ENCODE measurements at regions not wholly inside any gene's neighbourhood (a gene's known extent, or its start where the extent isn't known, plus 50 kb on each side); places are given as distances from the start of the nearest gene placed in this dataset.

DNA sequence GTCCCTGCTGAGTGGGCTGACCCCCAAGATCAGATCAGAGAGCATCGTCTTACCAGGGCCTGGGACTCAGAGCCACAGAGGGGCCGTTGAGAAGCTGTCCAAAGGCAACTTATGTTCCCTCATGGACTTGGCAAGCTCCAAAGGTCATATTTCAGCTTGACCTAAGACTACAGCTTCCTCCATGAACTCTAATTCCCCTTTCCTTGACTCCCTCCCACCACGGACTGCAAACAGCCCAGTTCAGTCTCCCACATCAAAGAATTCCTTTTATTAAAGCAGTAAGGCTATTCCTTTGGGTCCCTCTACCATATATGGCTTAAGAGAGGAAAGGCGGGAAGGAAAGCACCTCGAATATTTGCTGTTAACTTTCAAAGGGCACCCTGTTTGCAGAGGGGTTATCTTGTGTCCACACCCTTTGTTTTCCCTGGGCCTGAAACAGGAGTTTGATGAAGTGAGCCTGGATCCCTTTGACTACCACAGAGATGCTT is 146.1 kb upstream of the THBS1 start (continued):
- peak; percentile 24; the same call in 1 of the 2 replicates for TF ChIP-seq ZNF687 (CRISPR knock-in tag; IDR thresholded peaks at IDR 0.05)
- no peak for TF ChIP-seq ZNF577 (CRISPR knock-in tag; IDR thresholded peaks at IDR 0.05; ENCODE audit: borderline replicate concordance, low read depth)
- TF ChIP-seq NCOA2 (CRISPR knock-in tag; IDR thresholded peaks at IDR 0.05), result peak; percentile 94
- peak; percentile 68; the same call in 1 of the 2 replicates for TF ChIP-seq TBX3 (IDR thresholded peaks at IDR 0.05; ENCODE audit: borderline replicate concordance)
- peak; percentile 83; the same call in 1 of the 2 replicates for TF ChIP-seq MED13 (CRISPR knock-in tag; IDR thresholded peaks at IDR 0.05)
- TF ChIP-seq TARDBP (CRISPR knock-in tag; IDR thresholded peaks at IDR 0.05), result peak; percentile 64; the same call in 1 of the 2 replicates
- TF ChIP-seq, protein P1, sequence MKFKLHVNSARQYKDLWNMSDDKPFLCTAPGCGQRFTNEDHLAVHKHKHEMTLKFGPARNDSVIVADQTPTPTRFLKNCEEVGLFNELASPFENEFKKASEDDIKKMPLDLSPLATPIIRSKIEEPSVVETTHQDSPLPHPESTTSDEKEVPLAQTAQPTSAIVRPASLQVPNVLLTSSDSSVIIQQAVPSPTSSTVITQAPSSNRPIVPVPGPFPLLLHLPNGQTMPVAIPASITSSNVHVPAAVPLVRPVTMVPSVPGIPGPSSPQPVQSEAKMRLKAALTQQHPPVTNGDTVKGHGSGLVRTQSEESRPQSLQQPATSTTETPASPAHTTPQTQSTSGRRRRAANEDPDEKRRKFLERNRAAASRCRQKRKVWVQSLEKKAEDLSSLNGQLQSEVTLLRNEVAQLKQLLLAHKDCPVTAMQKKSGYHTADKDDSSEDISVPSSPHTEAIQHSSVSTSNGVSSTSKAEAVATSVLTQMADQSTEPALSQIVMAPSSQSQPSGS (CRISPR knock-in tag; IDR thresholded peaks at IDR 0.05), result peak; percentile 41
- no peak for TF ChIP-seq YY1 (IDR thresholded peaks at IDR 0.05; ENCODE audit: insufficient read depth, insufficient replicate concordance, low read depth, low read length)
- TF ChIP-seq ATF7-NPFF (CRISPR knock-in tag; IDR thresholded peaks at IDR 0.05; ENCODE audit: low read depth), result no peak
- peak; percentile 96 for TF ChIP-seq TCF7 (IDR thresholded peaks at IDR 0.05; ENCODE audit: low read depth)
- TF ChIP-seq, protein P2, sequence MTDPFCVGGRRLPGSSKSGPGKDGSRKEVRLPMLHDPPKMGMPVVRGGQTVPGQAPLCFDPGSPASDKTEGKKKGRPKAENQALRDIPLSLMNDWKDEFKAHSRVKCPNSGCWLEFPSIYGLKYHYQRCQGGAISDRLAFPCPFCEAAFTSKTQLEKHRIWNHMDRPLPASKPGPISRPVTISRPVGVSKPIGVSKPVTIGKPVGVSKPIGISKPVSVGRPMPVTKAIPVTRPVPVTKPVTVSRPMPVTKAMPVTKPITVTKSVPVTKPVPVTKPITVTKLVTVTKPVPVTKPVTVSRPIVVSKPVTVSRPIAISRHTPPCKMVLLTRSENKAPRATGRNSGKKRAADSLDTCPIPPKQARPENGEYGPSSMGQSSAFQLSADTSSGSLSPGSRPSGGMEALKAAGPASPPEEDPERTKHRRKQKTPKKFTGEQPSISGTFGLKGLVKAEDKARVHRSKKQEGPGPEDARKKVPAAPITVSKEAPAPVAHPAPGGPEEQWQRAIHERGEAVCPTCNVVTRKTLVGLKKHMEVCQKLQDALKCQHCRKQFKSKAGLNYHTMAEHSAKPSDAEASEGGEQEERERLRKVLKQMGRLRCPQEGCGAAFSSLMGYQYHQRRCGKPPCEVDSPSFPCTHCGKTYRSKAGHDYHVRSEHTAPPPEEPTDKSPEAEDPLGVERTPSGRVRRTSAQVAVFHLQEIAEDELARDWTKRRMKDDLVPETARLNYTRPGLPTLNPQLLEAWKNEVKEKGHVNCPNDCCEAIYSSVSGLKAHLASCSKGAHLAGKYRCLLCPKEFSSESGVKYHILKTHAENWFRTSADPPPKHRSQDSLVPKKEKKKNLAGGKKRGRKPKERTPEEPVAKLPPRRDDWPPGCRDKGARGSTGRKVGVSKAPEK (CRISPR knock-in tag; IDR thresholded peaks at IDR 0.05; ENCODE audit: borderline replicate concordance), result peak; percentile 73; the same call in 1 of the 2 replicates
- TF ChIP-seq, protein P3, sequence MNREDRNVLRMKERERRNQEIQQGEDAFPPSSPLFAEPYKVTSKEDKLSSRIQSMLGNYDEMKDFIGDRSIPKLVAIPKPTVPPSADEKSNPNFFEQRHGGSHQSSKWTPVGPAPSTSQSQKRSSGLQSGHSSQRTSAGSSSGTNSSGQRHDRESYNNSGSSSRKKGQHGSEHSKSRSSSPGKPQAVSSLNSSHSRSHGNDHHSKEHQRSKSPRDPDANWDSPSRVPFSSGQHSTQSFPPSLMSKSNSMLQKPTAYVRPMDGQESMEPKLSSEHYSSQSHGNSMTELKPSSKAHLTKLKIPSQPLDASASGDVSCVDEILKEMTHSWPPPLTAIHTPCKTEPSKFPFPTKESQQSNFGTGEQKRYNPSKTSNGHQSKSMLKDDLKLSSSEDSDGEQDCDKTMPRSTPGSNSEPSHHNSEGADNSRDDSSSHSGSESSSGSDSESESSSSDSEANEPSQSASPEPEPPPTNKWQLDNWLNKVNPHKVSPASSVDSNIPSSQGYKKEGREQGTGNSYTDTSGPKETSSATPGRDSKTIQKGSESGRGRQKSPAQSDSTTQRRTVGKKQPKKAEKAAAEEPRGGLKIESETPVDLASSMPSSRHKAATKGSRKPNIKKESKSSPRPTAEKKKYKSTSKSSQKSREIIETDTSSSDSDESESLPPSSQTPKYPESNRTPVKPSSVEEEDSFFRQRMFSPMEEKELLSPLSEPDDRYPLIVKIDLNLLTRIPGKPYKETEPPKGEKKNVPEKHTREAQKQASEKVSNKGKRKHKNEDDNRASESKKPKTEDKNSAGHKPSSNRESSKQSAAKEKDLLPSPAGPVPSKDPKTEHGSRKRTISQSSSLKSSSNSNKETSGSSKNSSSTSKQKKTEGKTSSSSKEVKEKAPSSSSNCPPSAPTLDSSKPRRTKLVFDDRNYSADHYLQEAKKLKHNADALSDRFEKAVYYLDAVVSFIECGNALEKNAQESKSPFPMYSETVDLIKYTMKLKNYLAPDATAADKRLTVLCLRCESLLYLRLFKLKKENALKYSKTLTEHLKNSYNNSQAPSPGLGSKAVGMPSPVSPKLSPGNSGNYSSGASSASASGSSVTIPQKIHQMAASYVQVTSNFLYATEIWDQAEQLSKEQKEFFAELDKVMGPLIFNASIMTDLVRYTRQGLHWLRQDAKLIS (CRISPR knock-in tag; IDR thresholded peaks at IDR 0.05), result no peak
- TF ChIP-seq, protein P4, sequence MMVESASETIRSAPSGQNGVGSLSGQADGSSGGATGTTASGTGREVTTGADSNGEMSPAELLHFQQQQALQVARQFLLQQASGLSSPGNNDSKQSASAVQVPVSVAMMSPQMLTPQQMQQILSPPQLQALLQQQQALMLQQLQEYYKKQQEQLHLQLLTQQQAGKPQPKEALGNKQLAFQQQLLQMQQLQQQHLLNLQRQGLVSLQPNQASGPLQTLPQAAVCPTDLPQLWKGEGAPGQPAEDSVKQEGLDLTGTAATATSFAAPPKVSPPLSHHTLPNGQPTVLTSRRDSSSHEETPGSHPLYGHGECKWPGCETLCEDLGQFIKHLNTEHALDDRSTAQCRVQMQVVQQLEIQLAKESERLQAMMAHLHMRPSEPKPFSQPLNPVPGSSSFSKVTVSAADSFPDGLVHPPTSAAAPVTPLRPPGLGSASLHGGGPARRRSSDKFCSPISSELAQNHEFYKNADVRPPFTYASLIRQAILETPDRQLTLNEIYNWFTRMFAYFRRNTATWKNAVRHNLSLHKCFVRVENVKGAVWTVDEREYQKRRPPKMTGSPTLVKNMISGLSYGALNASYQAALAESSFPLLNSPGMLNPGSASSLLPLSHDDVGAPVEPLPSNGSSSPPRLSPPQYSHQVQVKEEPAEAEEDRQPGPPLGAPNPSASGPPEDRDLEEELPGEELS (CRISPR knock-in tag; IDR thresholded peaks at IDR 0.05), result peak; percentile 87
- TF ChIP-seq ZNF557 (CRISPR knock-in tag; IDR thresholded peaks at IDR 0.05), result no peak
- peak; percentile 81; the same call in 1 of the 2 replicates for TF ChIP-seq KDM1A (CRISPR knock-in tag; IDR thresholded peaks at IDR 0.05)
